PFSK-1 (cell line): ENCODE measurements at regions not wholly inside any gene's neighbourhood (a gene's known extent, or its start where the extent isn't known, plus 50 kb on each side); places are given as distances from the start of the nearest gene placed in this dataset.

Experiments used
- POLR2AphosphoS5 ChIP-seq: IDR thresholded peaks from 2 replicates; pipeline ENCODE4 v1.6.1; 2012; ENCODE audit warnings: low read depth, mild to moderate bottlenecking, control low read depth, low read length, moderate library complexity
- SIN3A ChIP-seq: IDR thresholded peaks from 2 replicates; pipeline ENCODE4 v1.6.1; 2012; ENCODE audit warnings: mild to moderate bottlenecking, low read length, moderate library complexity, borderline replicate concordance; ENCODE audit not compliant: insufficient read depth

DNA sequence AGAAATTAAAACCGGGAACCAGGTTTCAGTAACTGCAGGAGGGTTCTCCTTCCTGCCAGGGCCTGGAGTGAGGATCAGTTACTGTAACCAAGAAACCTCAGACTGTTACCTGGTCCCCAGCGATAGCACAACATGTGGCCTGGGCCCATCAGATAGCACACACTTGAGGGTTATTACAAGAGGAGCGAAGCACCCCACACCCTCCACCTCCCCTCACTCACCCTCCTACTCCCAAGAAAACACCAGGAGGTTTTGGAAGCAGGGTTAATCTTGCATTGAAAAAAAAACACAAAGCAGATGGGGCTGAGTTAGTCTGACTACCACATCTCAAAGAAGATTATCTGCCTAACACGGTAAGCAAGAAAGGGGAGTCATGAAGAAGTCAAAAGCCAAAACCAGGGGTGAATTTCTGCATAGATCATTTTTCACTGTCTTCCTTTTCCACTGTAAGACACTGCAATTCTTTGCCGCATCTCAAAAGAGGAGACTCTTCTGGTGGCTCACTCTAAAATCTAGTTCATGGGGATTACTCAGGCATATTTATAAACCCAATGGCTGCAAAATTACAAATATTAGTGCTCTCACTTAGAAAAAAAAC lies 75.9 kb upstream of the DOCK9 start:
- TF ChIP-seq SIN3A: no peak
- no peak for TF ChIP-seq POLR2AphosphoS5
